Hepatocyte (in vitro differentiated cells): ENCODE measurements at regions not wholly inside any gene's neighbourhood (a gene's known extent, or its start where the extent isn't known, plus 50 kb on each side); places are given as distances from the start of the nearest gene placed in this dataset.

Source experiments
- CTCF ChIP-seq: fragments of 200-600 bp; sonication (generic); IDR thresholded peaks from 2 replicates; pipeline ENCODE4 v1.5.1; 2016; ENCODE audit warnings: antibody characterized with exemption, mild to moderate bottlenecking; ENCODE audit not compliant: poor library complexity
- EZH2 ChIP-seq: fragments of 200-600 bp; sonication (generic); IDR thresholded peaks from 2 replicates; pipeline ENCODE4 v1.6.1; 2016; ENCODE audit warnings: antibody characterized with exemption, mild to moderate bottlenecking, borderline replicate concordance

- TF ChIP-seq EZH2 (no peak), CTCF (no peak)
These were observed 220.9 kb downstream of the HACE1 start for GRCh38 chr6:104638841-104639290.
